Stimulated activated CD4-positive, alpha-beta T cell treated with anti-CD3 and anti-CD28 coated beads, Interleukin-4, amount 100 ng/mL, for 48 hours (primary cell): ENCODE measurements at regions not wholly inside any gene's neighbourhood (a gene's known extent, or its start where the extent isn't known, plus 50 kb on each side); places are given as distances from the start of the nearest gene placed in this dataset.
A peak's percentile ranks its signal among the peaks of the same experiment; 100 is the strongest.

ENCODE experiments used
- DNase-seq, 2 donors: peaks; one replicate each; pipeline ENCODE4 v3.0.0-alpha.2; 2020; ENCODE audit warnings: low read depth in 2 of 2

DNA sequence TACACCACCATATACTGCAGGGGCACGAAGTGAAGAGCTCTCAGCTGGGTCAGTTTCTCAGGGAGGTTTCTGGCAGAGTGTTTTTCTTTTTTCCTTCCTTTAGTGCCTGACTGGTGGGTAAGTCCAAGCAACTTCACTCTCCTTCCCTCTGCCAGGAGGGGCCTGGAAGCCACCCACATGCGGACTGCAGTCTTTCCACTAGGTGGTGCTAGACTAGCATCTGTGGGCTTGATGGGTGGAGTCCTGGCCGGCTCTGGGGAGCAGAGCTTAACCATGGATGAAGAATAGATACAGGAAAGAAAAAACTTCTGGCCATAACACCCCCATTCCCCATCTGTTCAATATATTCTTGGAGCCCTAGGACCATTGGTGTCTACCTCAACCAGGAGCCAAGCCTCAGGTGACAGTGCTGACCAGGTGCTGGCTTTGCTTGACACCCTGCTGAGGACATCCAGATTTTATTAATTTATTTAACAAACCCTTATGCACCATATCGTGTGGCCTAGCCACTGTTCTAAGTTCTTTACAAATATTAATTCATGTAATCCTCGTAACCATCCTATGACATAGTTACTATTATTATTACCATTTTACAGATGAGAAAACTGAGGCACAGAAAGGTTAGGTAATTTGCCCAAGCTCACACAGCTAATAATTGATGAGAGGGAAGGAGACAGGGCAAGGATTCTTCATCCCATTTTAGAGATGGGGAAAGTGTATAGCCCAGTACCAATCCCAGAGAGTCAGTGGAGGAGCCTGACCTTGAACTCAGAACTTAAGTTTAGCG is 126.7 kb upstream of the CSF3R start:
- peak; percentile 38 to 40 for DNase-seq

DNA sequence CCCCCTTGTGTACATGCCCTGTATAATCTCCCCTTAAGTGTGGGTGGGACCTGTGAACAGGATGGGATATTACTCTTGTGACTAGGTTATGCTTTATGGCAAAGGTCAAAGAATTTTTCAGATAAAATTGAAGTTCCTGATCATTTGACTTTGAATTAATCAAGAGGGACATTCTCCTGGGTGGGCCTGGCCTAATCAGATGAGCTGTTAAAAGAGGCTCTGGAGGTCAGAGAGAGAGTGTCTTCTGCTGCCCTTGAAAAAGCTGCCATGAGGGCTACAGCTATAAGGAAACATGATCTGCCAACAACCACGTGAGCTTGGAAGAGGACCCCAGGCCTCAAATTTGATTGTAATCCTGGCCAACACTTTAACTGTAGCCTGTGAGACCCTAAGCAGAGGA is 125.6 kb upstream of the CSF3R start:
- no peak for DNase-seq

DNA sequence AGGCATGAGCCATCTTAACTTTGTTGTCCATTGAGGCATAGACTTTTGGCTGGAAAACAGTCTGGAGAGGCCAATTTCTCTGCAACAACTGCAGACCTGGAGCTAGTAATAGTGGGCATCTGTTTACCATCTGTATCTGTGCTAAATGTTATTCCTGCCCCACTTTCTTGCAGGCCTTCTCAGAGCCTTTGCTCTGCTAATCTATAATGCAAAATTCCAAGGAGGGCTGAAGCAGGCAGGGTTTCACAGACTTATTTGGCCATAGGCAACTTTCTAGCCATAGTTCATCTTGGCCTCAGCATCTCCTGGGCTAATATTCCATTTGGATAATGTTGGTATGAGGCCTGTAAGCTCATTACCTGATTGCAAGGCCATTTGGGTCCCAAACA is 124.5 kb upstream of the CSF3R start:
- no peak for DNase-seq

DNA sequence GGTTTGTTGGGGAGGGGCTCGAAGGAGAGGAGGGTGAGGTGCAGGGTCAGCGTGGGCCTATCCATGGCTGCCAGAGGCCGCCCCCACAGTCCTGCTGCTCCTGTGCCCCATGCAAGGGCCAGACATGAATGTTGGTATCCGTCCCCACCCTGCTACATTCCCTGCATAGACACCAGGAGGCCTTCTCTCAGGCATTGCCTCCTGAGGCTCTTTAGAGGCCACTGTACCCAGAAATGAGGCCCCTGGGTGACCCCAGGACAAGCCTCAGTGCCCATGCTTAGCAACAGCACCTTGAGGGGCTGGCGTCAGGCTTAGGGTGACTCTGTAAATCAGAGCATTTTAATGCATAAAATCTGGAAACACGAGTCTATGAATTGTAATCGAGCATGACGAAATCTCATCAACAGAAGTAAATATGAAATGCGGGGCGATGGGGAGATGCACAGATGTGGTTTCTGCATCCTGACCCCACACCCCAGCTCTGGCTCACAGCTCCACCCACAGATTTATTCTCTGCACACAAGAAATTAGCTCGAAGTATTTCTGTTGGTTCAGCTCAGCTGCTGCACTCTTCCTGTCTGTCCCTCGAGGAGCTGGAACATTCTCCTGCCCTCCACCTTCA is 124.0 kb upstream of the CSF3R start:
- no peak for DNase-seq

GRCh38 chr1:36605942-36606640 is 123.4 kb upstream of the CSF3R start:
- DNase-seq, result no peak

DNA sequence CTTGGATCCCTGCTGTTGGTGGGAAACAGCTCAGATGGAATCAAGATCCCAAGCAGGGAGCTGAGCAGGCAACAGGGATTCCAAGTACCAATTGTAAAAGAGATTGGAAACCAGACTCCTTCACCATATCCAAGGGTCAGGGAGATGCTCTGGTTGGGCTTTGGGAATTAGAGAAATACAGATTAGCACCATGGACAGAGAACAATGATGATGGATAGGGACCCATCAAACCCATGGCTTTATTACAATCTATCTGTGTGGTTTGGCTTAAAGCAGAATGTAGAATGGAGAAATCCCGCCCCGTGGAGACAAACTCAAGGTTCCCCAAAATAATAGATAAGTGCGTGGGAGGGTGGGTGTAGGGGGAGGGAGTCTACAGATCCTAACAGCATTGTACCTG is 120.7 kb upstream of the CSF3R start:
- DNase-seq, result no peak

DNA sequence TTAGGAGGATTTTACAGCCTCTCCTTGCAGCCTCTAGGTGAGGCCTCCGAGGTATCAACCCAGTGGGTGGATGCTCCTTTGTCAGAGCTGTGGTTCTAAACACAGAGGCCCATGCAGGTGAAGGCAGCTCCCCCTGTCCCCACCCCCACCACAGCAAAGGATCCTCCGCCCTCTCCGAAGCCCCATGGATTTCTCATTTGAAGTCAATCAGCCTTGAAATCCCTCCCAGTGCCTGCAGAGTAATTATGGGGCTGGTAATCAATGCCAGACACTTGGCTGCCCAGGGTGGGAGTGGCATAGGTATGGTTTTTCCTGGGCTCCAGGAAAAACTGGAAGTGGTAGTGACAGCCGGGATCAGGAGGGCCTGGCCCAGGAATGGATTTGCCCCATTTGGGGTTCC is 119.5 kb upstream of the CSF3R start:
- DNase-seq, result no peak

DNA sequence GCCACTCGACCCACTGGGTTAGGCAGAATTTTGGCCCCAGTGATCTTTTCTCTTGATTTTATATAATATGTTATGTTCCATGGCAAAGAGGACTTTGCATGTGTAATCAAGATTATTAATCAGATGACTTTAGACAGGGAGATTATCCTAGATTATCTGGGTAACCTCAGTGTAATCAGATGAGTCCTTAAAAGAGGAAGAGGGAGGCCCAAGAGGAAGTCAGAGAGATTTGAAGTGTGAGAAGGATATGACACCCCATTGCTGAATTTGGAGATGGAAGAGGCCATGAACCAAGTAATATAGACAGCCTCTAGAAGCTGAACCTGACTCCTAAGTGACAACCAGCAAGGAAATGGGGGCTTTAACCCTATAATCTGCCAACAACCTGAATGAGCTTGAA is 117.1 kb upstream of the CSF3R start:
- DNase-seq, result no peak

DNA sequence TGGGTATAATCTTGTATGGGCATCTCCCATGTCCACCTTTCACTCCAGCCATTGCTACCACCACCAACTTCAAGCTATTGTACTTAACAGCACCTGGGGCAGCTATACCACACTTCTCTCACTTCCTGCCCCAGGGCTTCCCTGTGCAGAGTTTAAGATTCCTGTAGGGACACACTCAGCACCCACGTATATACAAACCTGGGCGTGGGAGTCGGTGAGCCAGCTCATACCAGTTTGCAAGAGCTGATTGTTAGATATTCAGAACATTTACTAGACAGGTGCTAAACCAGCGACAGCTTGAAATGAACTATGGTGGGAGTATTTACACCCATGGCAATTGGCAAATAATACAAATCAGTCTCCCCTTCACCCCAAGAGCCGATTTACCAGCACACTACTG is 114.8 kb upstream of the CSF3R start:
- no peak for DNase-seq

GRCh38 chr1:36595921-36596320 is 113.2 kb upstream of the CSF3R start:
- DNase-seq, result no peak

GRCh38 chr1:36595349-36595748 is 112.6 kb upstream of the CSF3R start:
- DNase-seq, result no peak

- no peak for DNase-seq
These were observed 111.3 kb upstream of the CSF3R start for GRCh38 chr1:36594023-36594422.

- DNase-seq, result no peak
These were observed 108.6 kb upstream of the CSF3R start for GRCh38 chr1:36591278-36591677.

DNA sequence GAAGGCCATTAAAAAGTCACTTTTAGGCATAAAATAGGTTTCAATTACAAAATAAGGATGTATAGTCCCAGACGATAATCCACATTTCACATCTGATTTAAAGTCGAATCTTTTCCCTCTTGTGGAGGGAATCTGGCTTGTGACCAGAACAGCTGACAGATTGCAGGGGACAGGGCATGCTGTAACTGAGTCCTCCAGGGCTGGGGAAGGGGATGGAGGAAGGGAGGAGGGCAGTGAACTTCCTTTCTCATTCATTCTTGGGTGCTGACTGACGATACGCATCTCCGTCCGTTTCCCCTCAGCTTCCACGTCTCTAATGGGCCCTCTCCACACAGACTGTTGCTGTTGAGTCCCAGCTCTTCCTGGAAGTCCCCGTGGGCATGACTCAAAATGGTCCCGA is 108.1 kb upstream of the CSF3R start:
- DNase-seq, result no peak

- DNase-seq, result no peak
These were observed 107.6 kb upstream of the CSF3R start for GRCh38 chr1:36590264-36590663.

DNA sequence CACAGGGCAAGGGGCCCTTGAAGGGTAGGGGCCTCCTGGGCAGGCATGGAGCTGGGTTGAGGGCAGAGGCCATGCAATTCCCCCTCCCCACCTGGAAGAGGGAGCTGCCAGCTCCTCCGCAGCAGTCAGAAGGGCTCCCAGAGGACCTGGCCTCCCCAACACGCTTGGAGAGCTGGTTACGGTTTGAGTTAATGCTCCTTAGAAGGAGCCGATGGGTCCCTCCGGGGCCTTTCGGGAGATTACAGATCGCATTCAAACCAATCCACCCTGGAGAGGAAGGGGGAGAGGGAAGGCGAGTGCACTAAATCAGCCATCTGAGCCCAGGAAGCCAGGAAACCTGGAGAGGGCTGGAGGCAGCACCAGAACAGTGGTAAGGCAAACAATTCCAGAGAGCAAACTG is 106.3 kb upstream of the CSF3R start:
- no peak for DNase-seq

DNA sequence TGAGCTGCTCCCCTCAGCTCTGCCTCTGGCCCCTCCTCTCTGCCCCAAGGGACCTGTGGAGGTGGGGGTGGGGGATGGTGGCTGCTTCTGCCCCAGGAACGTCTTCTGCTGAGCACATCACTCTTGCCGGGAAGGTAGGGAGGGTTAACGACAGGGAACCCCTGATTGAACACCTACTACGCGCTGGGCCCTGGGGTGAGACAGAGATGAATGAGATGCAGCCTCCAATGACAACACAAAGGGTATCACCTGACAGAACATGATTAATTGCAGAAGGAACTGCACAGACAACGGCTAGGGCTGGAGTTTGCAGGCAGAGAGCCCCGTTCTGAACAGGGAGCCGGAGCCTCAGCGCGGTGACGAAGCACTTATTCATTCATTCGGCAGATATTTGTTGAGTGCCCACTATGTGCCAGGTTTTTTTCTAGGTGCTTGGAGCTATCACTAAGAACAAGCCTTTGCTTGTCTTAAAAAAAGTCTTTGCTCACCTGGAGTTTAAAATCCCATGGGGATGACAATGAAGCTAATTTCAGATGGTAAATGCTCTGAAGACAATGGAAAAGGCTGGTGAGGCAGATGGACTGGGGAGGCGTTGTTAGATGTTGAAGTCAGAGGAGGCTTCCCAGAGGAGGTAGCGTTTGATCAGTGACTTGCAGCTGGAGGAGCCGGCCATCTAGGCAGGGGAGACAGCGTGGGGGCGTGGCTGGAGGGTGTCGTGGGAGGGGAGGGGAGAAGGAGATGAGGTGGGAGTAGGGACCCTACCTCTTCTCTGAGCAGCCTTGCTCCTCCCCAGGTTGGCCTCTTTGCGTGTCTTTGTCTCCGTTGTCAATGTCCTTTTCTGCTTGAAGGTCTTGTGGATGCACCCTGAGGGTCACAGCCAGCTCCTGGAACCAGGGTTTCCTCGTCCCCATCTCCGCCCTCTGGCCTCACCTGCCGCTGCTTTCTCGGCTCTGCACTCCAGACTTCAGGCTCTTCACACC is 103.1 kb upstream of the CSF3R start:
- DNase-seq, result no peak

DNA sequence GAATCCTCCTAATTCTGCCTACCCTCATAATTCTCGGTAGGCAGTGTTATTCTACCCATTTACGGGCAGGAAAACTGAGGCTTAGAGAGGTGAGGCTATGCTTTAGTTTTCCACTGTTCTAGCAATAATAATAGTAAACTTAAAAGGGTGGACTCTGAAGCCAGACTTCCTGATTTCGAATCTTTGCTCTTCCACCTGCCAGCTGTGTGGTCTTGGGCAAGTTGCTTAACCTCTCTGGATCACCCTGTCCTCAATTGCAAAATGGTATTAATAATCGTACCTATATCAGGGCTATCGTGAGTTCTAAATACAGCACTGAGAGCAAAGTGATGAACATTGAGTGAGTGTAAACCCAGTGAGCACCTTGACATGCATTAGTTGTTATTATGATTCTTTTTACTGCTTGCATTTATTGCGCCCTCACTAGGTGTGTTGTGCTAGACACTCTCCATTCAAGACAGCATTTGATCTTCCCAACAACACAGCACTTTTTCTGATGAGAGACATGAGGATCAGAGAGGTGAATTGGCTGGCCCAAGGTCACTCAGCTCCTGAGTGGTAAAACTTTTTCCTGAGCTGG is 102.3 kb upstream of the CSF3R start:
- no peak for DNase-seq

DNA sequence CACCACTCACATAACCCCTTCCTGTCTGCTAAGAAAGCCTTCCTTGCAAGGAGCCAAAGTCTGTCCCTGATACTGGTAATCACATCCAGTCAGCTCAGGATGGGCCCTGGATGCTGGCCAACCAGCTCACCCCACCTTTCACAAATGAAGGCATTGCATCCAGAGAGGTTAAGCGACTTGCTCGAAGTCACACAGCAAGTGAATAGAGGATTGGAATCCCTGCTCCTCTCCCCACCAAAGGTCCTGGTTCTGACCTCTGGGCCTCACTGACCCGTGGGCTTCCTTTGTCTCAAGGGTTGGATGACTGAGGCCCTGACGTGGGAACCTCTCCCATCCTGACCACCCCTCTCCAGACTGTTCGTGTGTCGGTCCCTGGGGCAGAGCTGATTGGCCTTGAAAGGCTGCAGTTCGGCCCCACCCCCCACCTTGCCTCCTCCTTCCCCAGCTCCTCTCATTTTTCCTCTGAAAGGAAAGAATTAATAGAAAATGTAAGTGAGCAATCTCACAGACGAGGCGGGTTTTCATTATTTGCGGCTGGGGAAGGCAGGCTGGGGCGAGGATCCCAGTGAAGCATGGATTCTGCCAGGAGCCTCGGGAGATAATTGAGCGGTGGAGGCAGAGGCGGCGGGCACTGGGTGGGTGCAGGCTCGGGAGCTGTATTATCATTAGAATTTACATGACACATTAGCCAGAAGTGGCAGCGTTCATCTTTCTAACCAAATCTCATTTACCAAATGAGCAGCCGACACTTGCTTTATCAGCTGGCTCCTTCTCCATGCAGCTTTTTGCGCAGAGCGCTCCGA is 101.5 kb upstream of the CSF3R start:
- no peak for DNase-seq

GRCh38 chr1:36583080-36583479 is 100.4 kb upstream of the CSF3R start:
- DNase-seq, result no peak
